OCI-LY1 (cell line): ENCODE measurements at regions not wholly inside any gene's neighbourhood (a gene's known extent, or its start where the extent isn't known, plus 50 kb on each side); places are given as distances from the start of the nearest gene placed in this dataset.

ENCODE experiments used
- H2AFZ ChIP-seq: fragments of 200-600 bp; sonication (generic), shearing (Covaris generic); 2 replicates; pipeline ENCODE4 v1.6.0; 2014; ENCODE audit warnings: antibody characterized with exemption, mild to moderate bottlenecking, low read length
- H3F3A ChIP-seq: fragments of 200-600 bp; sonication (generic), shearing (Covaris generic); 2 replicates; pipeline ENCODE4 v1.6.0; 2014; ENCODE audit warnings: mild to moderate bottlenecking, antibody characterized with exemption, low read length, moderate library complexity; ENCODE audit not compliant: insufficient read depth
- H3K27ac ChIP-seq: fragments of 200-600 bp; sonication (generic); 2 replicates; pipeline ENCODE4 v1.5.1; 2014; ENCODE audit warnings: low read length, mixed run types, mild to moderate bottlenecking, low read depth; ENCODE audit not compliant: poor library complexity, severe bottlenecking
- H3K27me3 ChIP-seq: fragments of 200-600 bp; sonication (generic); 2 replicates; pipeline ENCODE4 v1.6.0; 2014; ENCODE audit warnings: antibody characterized with exemption, mild to moderate bottlenecking, low read length, moderate library complexity; ENCODE audit not compliant: insufficient read depth
- H3K36me3 ChIP-seq: fragments of 200-600 bp; sonication (generic); 2 replicates; pipeline ENCODE4 v1.6.1; 2014; ENCODE audit warnings: mild to moderate bottlenecking, antibody characterized with exemption, low read length, moderate library complexity, mixed read lengths; ENCODE audit not compliant: insufficient read depth
- H3K4me1 ChIP-seq: fragments of 200-600 bp; sonication (generic); 2 replicates; pipeline ENCODE4 v1.5.1; 2014; ENCODE audit warnings: mild to moderate bottlenecking, low read length, moderate library complexity; ENCODE audit not compliant: insufficient read depth, severe bottlenecking
- H3K4me2 ChIP-seq: fragments of 200-600 bp; sonication (generic), shearing (Covaris generic); 2 replicates; pipeline ENCODE4 v1.6.1; 2014; ENCODE audit warnings: low read length
- H3K4me3 ChIP-seq: fragments of 200-600 bp; sonication (generic); 2 replicates; pipeline ENCODE4 v1.5.1; 2014; ENCODE audit warnings: low read length, low read depth, mild to moderate bottlenecking, mixed read lengths; ENCODE audit not compliant: poor library complexity, severe bottlenecking
- H3K79me2 ChIP-seq: fragments of 200-600 bp; shearing (Covaris generic); 2 replicates; pipeline ENCODE4 v1.6.1; 2016; ENCODE audit warnings: mixed run types, low read length, mixed read lengths; ENCODE audit not compliant: insufficient read depth
- H3K9ac ChIP-seq: fragments of 200-600 bp; sonication (generic), shearing (Covaris generic); 2 replicates; pipeline ENCODE4 v1.6.1; 2014; ENCODE audit warnings: mild to moderate bottlenecking, low read length, mixed read lengths
- H3K9me2 ChIP-seq: fragments of 200-600 bp; sonication (generic), shearing (Covaris generic); 2 replicates; pipeline ENCODE4 v1.6.1; 2014; ENCODE audit warnings: low read depth, mild to moderate bottlenecking, low read length, mixed read lengths
- H3K9me3 ChIP-seq: fragments of 200-600 bp; shearing (Covaris generic); 2 replicates; pipeline ENCODE4 v1.6.1; 2014; ENCODE audit warnings: low read length, mixed read lengths
- H4K20me1 ChIP-seq: fragments of 200-600 bp; sonication (generic), shearing (Covaris generic); 2 replicates; pipeline ENCODE4 v1.6.0; 2016; ENCODE audit warnings: mild to moderate bottlenecking, low read length; ENCODE audit not compliant: insufficient read depth
- CTCF ChIP-seq: fragments of 200-600 bp; sonication (generic), shearing (Covaris generic); IDR thresholded peaks from 2 replicates; pipeline ENCODE4 v1.5.1; 2017; ENCODE audit warnings: mild to moderate bottlenecking, antibody characterized with exemption, low read length, moderate library complexity, mixed read lengths
- EZH2 ChIP-seq: fragments of 200-600 bp; sonication (generic), shearing (Covaris generic); IDR thresholded peaks from 2 replicates; pipeline ENCODE4 v1.8.0; 2017; ENCODE audit warnings: borderline replicate concordance, mixed run types, mild to moderate bottlenecking, antibody characterized with exemption, low read length, moderate library complexity, mixed read lengths

GRCh38 chr2:788227-789032 lies 111.2 kb upstream of the TMEM18 start:
- Histone ChIP-seq H3K79me2 (no peaks in the 10 kb centered on the region), H3K9me3 (no peaks in the 10 kb centered on the region), H3F3A (no peaks in the 10 kb centered on the region), H3K27ac (no peak overlapping the region), H3K9me2 (no peaks in the 10 kb centered on the region), H2AFZ (no peak overlapping the region), H3K9ac (no peak overlapping the region), H4K20me1 (no peaks in the 10 kb centered on the region), H3K27me3 (no peaks in the 10 kb centered on the region), H3K36me3 (no peaks in the 10 kb centered on the region), H3K4me1 (no peaks in the 10 kb centered on the region), H3K4me3 (no peak overlapping the region), H3K4me2 (no peak overlapping the region)
- TF ChIP-seq CTCF (no peak), EZH2 (no peak)

GRCh38 chr2:784753-785152 lies 107.5 kb upstream of the TMEM18 start:
- no peaks in the 10 kb centered on the region for H3K36me3 ChIP-seq
- no peak overlapping the region for H2AFZ ChIP-seq
- H3K27me3 ChIP-seq = no peaks in the 10 kb centered on the region
- no peaks in the 10 kb centered on the region for H3K9me2 ChIP-seq
- no peaks in the 10 kb centered on the region for H3K79me2 ChIP-seq
- TF ChIP-seq CTCF (no peak), EZH2 (no peak)
- no peaks in the 10 kb centered on the region for H3F3A ChIP-seq
- H3K4me1 ChIP-seq = no peaks in the 10 kb centered on the region
- H3K9me3 ChIP-seq = no peaks in the 10 kb centered on the region
- H4K20me1 ChIP-seq = no peaks in the 10 kb centered on the region
- no peak overlapping the region for H3K27ac ChIP-seq
- H3K4me2 ChIP-seq = no peak overlapping the region
- no peak overlapping the region for H3K9ac ChIP-seq
- no peak overlapping the region for H3K4me3 ChIP-seq

GRCh38 chr2:780581-780980 lies 103.4 kb upstream of the TMEM18 start:
- no peak overlapping the region for H2AFZ ChIP-seq
- no peaks in the 10 kb centered on the region for H3K79me2 ChIP-seq
- H3K4me1 ChIP-seq = no peaks in the 10 kb centered on the region
- H3K4me2 ChIP-seq = no peak overlapping the region
- H3F3A ChIP-seq = no peaks in the 10 kb centered on the region
- no peak overlapping the region for H3K27ac ChIP-seq
- no peaks in the 10 kb centered on the region for H3K27me3 ChIP-seq
- no peak overlapping the region for H3K4me3 ChIP-seq
- no peaks in the 10 kb centered on the region for H4K20me1 ChIP-seq
- no peaks in the 10 kb centered on the region for H3K36me3 ChIP-seq
- TF ChIP-seq EZH2 = no peak
- TF ChIP-seq CTCF = no peak
- H3K9me2 ChIP-seq = no peaks in the 10 kb centered on the region
- no peak overlapping the region for H3K9ac ChIP-seq
- H3K9me3 ChIP-seq = no peaks in the 10 kb centered on the region
